Naive thymus-derived CD4-positive, alpha-beta T cell (primary cell): ENCODE measurements at regions not wholly inside any gene's neighbourhood (a gene's known extent, or its start where the extent isn't known, plus 50 kb on each side); places are given as distances from the start of the nearest gene placed in this dataset.
A peak's percentile ranks its signal among the peaks of the same experiment; 100 is the strongest.

Source experiments
- ATAC-seq: fragments of 150-1000 bp; cut with Tn5 transposase; 2 replicates; pipeline ENCODE4 v1.10.0; 2021; ENCODE audit warnings: mild to moderate bottlenecking, moderate library complexity
- CTCF ChIA-PET: fragments of 350-600 bp; sonication (Branson Sonifier 250); formaldehyde crosslinking; loops from one replicate; lab custom pipeline; 2021; ENCODE audit warnings: antibody characterized with exemption; lab: Charles Lee
- POLR2A ChIA-PET: fragments of 350-600 bp; sonication (Branson Sonifier 250); formaldehyde crosslinking; loops from one replicate; lab custom pipeline; 2021; ENCODE audit warnings: antibody characterized with exemption, inconsistent platforms; lab: Charles Lee
- DNase-seq, 9 donors: peaks; one replicate each; pipeline versions ENCODE4 v3.0.0 to v3.0.0-alpha.2; 2020 to 2022; ENCODE audit warnings: mixed read lengths in 1 of 9
- H3K27ac ChIP-seq: one replicate; pipeline ENCODE4 v1.7.0; 2013; ENCODE audit warnings: mild to moderate bottlenecking, low read depth, low read length, moderate library complexity
- H3K27me3 ChIP-seq, 2 donors: one replicate each; pipeline ENCODE4 v1.7.0; 2013; ENCODE audit warnings: low read length in 2 of 2, mild to moderate bottlenecking in 2 of 2, moderate library complexity in 2 of 2; ENCODE audit not compliant: control insufficient read depth in 2 of 2, insufficient read depth in 2 of 2
- H3K36me3 ChIP-seq, 3 experiments: 1 replicate in 2 of 3; 2 replicates in 1 of 3; pipeline ENCODE4 v1.7.0; 2013; ENCODE audit warnings: low read length in 3 of 3, mild to moderate bottlenecking in 3 of 3, moderate library complexity in 1 of 3; ENCODE audit not compliant: insufficient read depth in 3 of 3, control insufficient read depth in 2 of 3
- H3K4me1 ChIP-seq, 2 donors: one replicate each; pipeline ENCODE4 v1.7.0; 2013; ENCODE audit warnings: low read length in 2 of 2, mild to moderate bottlenecking in 2 of 2, moderate library complexity in 1 of 2; ENCODE audit not compliant: control insufficient read depth in 2 of 2, insufficient read depth in 2 of 2
- H3K4me3 ChIP-seq: 2 replicates; pipeline ENCODE4 v1.7.0; 2013; ENCODE audit warnings: mild to moderate bottlenecking, low read length
- H3K9me3 ChIP-seq, 3 experiments: 1 replicate in 2 of 3; 2 replicates in 1 of 3; pipeline ENCODE4 v1.7.0; 2013; ENCODE audit warnings: low read length in 3 of 3; ENCODE audit not compliant: control insufficient read depth in 2 of 3
- H3K27ac Mint-ChIP-seq, 9 donors: one replicate each; pipeline ENCODE4 v1.8.0; 2020 to 2022; ENCODE audit warnings: mixed read lengths in 9 of 9, mild to moderate bottlenecking in 8 of 9, moderate library complexity in 5 of 9, inconsistent platforms in 2 of 9
- H3K27me3 Mint-ChIP-seq, 5 donors: one replicate each; pipeline ENCODE4 v1.8.0; 2021 to 2022; ENCODE audit warnings: mixed read lengths in 5 of 5, mild to moderate bottlenecking in 1 of 5
- H3K36me3 Mint-ChIP-seq, 5 donors: one replicate each; pipeline ENCODE4 v1.8.0; 2020 to 2022; ENCODE audit warnings: mixed read lengths in 5 of 5, mild to moderate bottlenecking in 3 of 5, inconsistent platforms in 1 of 5
- H3K4me1 Mint-ChIP-seq, 7 donors: one replicate each; pipeline ENCODE4 v1.8.0; 2020 to 2022; ENCODE audit warnings: mixed read lengths in 7 of 7, mild to moderate bottlenecking in 3 of 7, inconsistent platforms in 1 of 7
- H3K4me3 Mint-ChIP-seq, 10 donors: one replicate each; pipeline ENCODE4 v1.8.0; 2020 to 2022; ENCODE audit warnings: mild to moderate bottlenecking in 10 of 10, mixed read lengths in 10 of 10, moderate library complexity in 6 of 10, inconsistent platforms in 2 of 10
- H3K9me3 Mint-ChIP-seq, 11 donors: one replicate each; pipeline ENCODE4 v1.8.0; 2020 to 2022; ENCODE audit warnings: mixed read lengths in 11 of 11, mild to moderate bottlenecking in 4 of 11, inconsistent platforms in 1 of 11, moderate library complexity in 1 of 11
- intact Hi-C, 2 donors: fragments of 100-400 bp; cut with micrococcal nuclease; formaldehyde crosslinking; loops; one replicate each; pipeline ENCODE4 v1.15.1; 2023

DNA sequence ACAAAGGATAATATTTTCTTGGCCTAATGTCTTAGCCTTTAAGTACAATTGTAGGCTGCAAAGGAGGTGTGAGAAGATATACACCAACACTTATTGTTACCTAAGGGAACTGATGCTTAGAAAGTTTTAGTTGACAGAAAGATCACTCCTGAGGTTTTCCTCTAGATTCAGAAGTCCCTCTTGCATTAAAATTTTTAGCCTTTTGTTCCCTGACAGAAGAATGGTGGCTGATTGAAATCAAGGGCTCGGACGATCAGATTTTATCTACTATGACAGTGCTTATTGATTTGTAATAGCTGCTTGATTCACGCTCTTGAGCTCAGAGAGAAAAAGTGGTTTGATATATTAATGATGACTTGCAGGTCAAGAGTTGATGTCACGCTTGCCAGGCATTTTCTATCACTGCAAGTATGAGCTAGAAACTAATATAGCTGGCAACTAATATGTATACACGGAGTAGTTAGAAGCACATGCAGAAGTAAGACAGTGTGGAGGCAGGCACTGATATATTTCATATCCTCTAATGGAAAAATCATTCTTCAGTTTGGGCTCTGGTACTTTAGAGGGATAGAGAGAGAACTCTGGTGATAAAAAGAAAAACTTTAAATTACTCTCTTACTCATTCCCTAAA, 246.6 kb upstream of the ID4 start:
- no peak for DNase-seq
- Mint-ChIP-seq H3K4me3 (no peak overlapping the region), H3K36me3 (no peaks in the 10 kb centered on the region), H3K9me3 (peaks cover 0 to 5% (median 0%) of the 10 kb centered on the region in 11 donors), H3K27me3 (no peaks in the 10 kb centered on the region), H3K4me1 (no peaks in the 10 kb centered on the region), H3K27ac (no peak overlapping the region)
- H3K9me3 ChIP-seq: no peaks in the 10 kb centered on the region
- no peak for ATAC-seq
- no peaks in the 10 kb centered on the region for H3K27me3 ChIP-seq
- H3K4me1 ChIP-seq: no peaks in the 10 kb centered on the region
- ChIA-PET CTCF (no interaction called here), POLR2A (no interaction called here)
- intact Hi-C loops: no loop called here
- no peaks in the 10 kb centered on the region for H3K36me3 ChIP-seq
- no peak overlapping the region for H3K27ac ChIP-seq
- H3K4me3 ChIP-seq: no peak overlapping the region

DNA sequence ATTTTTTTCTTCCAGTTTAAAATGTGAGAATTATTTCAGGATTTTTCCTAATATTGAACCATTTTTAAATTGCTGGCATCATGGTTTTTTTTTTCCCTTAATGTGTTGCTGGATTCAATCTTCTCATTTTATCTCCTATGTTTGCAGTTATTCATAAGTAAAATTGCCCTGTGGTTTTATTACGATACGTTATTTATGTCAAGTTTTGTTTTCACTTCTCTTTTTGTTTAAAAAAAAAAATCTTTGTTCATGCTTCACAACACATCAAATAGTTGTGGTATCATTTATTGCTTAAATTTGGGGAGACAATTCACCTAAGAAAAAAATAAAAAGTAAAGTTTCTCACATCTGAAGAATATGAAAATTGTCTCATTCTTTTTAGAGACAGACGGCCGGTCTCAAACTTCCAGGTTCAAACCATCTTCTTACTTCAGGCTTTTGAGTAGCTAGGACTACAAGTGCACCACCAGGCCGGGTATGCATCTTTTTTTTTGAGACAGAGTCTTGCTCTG, 239.3 kb upstream of the ID4 start:
- Histone ChIP-seq H3K4me1 (no peaks in the 10 kb centered on the region), H3K27me3 (no peaks in the 10 kb centered on the region), H3K9me3 (no peaks in the 10 kb centered on the region), H3K36me3 (no peaks in the 10 kb centered on the region), H3K4me3 (no peak overlapping the region), H3K27ac (no peak overlapping the region)
- Mint-ChIP-seq H3K27me3 (no peaks in the 10 kb centered on the region), H3K27ac (no peak overlapping the region), H3K36me3 (no peaks in the 10 kb centered on the region), H3K9me3 (peaks cover 0 to 5% (median 0%) of the 10 kb centered on the region in 11 donors), H3K4me3 (no peak overlapping the region), H3K4me1 (no peaks in the 10 kb centered on the region)
- ChIA-PET POLR2A (no interaction called here), CTCF (no interaction called here)
- ATAC-seq (no peak), DNase-seq (no peak)
- intact Hi-C loops: no loop called here

DNA sequence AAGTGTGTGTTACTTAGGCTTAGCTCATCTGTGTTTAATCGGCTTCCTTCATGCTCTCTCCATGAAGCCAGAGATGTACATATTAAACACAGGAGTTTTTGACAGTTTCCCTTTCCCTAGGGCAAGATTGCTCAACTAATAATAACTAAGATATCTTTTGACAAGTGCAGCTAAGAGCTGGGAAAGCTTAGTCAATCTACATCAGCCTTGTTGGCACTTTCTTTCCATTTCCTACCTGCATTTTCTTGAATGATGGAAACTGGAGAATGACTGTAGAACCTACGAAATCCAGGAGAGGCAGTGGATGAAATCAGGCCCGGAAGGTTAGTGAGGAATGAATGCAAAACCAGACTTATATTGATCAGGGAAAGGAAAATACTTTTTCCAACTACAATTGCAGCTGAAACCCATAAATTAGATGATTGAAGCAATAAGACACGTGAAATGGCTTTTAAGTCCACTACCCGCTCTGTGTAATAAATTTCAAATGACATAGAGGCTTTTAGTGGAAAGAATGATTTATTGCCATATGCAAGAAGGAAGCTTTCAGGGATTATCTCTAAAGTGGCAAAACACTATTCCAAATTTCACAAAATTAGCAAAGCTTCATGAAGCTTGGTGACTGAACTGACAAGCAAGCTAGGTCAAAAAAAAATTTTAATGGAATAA, 237.2 kb upstream of the ID4 start:
- no peak for ATAC-seq
- no peaks in the 10 kb centered on the region for H3K4me1 Mint-ChIP-seq
- POLR2A ChIA-PET: no interaction called here

DNA sequence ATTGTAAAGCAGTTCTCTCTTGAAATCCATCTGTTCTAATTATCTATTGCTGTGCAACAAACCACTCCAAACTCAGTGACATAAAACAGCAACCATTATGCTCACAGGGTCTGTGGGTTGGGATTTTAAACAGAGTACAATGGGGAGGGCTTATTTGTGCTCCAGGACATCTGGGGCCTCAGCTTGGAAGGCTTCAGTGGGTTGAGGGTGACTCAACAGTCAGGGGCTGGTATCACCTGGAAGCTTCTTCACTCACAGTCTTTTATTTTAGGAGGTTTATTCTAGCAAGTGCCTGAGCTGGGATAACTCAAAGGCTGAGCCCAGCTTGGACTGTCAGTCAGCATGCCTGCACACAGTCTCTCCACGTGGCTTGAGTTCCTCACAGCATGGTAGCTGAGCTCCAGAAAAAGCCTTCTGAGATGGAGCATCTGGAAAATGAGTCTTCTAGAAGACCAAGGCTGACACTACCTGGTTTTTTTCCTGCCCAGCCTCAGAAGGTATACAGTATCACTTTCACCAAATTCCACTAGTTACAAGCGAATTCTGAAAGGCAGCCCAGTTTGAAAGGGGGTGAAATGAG, 234.6 kb upstream of the ID4 start:
- no peak for ATAC-seq
- no peaks in the 10 kb centered on the region for H3K36me3 Mint-ChIP-seq
- Histone ChIP-seq H3K4me1 (no peaks in the 10 kb centered on the region), H3K4me3 (no peak overlapping the region), H3K9me3 (no peaks in the 10 kb centered on the region), H3K27me3 (no peaks in the 10 kb centered on the region), H3K36me3 (no peaks in the 10 kb centered on the region), H3K27ac (no peak overlapping the region)
- ChIA-PET POLR2A (no interaction called here), CTCF (no interaction called here)
- intact Hi-C loops: no loop called here
- DNase-seq: no peak
- H3K4me1 Mint-ChIP-seq: no peaks in the 10 kb centered on the region
- no peak overlapping the region for H3K4me3 Mint-ChIP-seq
- H3K9me3 Mint-ChIP-seq: peaks cover 0 to 10% (median 4%) of the 10 kb centered on the region in 11 donors
- no peak overlapping the region for H3K27ac Mint-ChIP-seq
- H3K27me3 Mint-ChIP-seq: peaks cover 0 to 5% (median 0%) of the 10 kb centered on the region in 5 donors

More for the DNA sequence above, 237.2 kb upstream of the ID4 start:
- DNase-seq: no peak
- peaks cover 0 to 10% (median 0%) of the 10 kb centered on the region in 11 donors for H3K9me3 Mint-ChIP-seq
- H3K27me3 Mint-ChIP-seq: peaks cover 0 to 5% (median 0%) of the 10 kb centered on the region in 5 donors
- H3K27me3 ChIP-seq: no peaks in the 10 kb centered on the region
- H3K27ac Mint-ChIP-seq: no peak overlapping the region
- no peaks in the 10 kb centered on the region for H3K9me3 ChIP-seq
- no peak overlapping the region for H3K4me3 ChIP-seq
- H3K36me3 ChIP-seq: no peaks in the 10 kb centered on the region
- intact Hi-C loops: no loop called here
- no peaks in the 10 kb centered on the region for H3K4me1 ChIP-seq
- CTCF ChIA-PET: no interaction called here
- no peak overlapping the region for H3K4me3 Mint-ChIP-seq
- no peak overlapping the region for H3K27ac ChIP-seq
- no peaks in the 10 kb centered on the region for H3K36me3 Mint-ChIP-seq

DNA sequence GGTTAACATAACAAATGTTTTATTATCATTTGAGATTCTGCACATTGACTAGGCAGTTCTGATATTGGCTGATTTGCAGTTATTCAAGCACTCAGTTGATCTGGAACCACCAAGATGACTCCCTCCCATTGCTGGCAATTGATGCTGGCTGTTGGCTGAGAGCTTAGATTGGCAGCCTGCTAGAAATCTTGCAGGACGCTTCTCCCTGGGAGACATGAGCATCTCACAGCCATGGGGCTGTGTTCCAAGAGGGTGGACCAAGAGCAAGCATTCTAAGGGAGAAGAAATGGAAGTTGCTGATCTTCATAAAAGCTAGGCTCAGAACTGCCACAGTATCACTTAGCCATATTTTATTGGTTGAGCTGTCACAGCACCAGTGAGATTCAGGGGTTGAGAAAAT, 233.4 kb upstream of the ID4 start:
- Mint-ChIP-seq H3K4me1 (no peaks in the 10 kb centered on the region), H3K36me3 (no peaks in the 10 kb centered on the region), H3K27ac (no peak overlapping the region), H3K27me3 (peaks cover 0 to 5% (median 0%) of the 10 kb centered on the region in 5 donors), H3K9me3 (peaks cover 0 to 10% (median 4%) of the 10 kb centered on the region in 11 donors), H3K4me3 (no peak overlapping the region)
- DNase-seq: no peak
- CTCF ChIA-PET: no interaction called here
- H3K9me3 ChIP-seq: no peaks in the 10 kb centered on the region
- no peak overlapping the region for H3K27ac ChIP-seq
- H3K4me3 ChIP-seq: no peak overlapping the region
- H3K4me1 ChIP-seq: no peaks in the 10 kb centered on the region
- intact Hi-C loops: no loop called here
- ATAC-seq: no peak
- H3K36me3 ChIP-seq: no peaks in the 10 kb centered on the region
- no peaks in the 10 kb centered on the region for H3K27me3 ChIP-seq
- POLR2A ChIA-PET: no interaction called here

DNA sequence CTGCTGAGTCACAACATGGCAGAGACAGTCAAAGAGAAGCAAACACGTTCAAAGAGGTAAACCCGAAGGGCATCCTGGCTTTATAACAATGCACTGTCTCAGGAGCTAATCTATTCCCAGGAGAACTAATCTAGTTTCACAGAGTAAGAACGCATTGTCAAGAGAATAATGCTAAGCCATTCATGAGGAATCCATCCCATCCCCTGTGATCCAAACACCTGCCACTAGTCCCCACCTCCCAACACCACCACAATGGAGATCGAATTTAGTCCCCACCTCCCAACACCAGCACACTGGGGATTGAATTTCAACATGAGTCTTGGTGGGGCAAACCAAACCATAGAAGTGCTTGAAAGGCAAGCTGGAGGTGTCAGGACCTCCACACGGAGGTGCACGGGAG, 231.5 kb upstream of the ID4 start:
- no peaks in the 10 kb centered on the region for H3K4me1 Mint-ChIP-seq
- H3K27me3 ChIP-seq: no peaks in the 10 kb centered on the region
- ATAC-seq: no peak
- H3K4me1 ChIP-seq: no peaks in the 10 kb centered on the region
- ChIA-PET CTCF (no interaction called here), POLR2A (no interaction called here)
- H3K4me3 Mint-ChIP-seq: peak overlapping the region in 1 of 10 donors; percentile 18
- H3K27ac Mint-ChIP-seq: no peak overlapping the region
- no peaks in the 10 kb centered on the region for H3K36me3 Mint-ChIP-seq
- DNase-seq: no peak
- H3K27ac ChIP-seq: no peak overlapping the region
- intact Hi-C loops: no loop called here
- H3K9me3 ChIP-seq: no peaks in the 10 kb centered on the region
- H3K9me3 Mint-ChIP-seq: peaks cover 0 to 15% (median 0%) of the 10 kb centered on the region in 11 donors
- peaks cover 0 to 5% (median 0%) of the 10 kb centered on the region in 5 donors for H3K27me3 Mint-ChIP-seq
- no peak overlapping the region for H3K4me3 ChIP-seq
- H3K36me3 ChIP-seq: no peaks in the 10 kb centered on the region
